GM04504 (cell line): ENCODE measurements at regions not wholly inside any gene's neighbourhood (a gene's known extent, or its start where the extent isn't known, plus 50 kb on each side); places are given as distances from the start of the nearest gene placed in this dataset.
"Not testable (repeated sequence)": the region's sequence is repeated elsewhere in the genome, so short reads cannot be mapped to it uniquely, and the experiment has no call there.

Experiments used
- DNase-seq: peaks from one replicate; pipeline ENCODE4 v3.0.0-alpha.2; 2012; ENCODE audit warnings: low read depth

GRCh38 chr1:72526926-72527325, 244.6 kb upstream of the NEGR1 start:
- DNase-seq, result no peak

GRCh38 chr1:72524021-72524420, 241.7 kb upstream of the NEGR1 start:
- DNase-seq, result no peak

- DNase-seq, result no peak
Observed at GRCh38 chr1:72521659-72522058, 239.3 kb upstream of the NEGR1 start.

DNA sequence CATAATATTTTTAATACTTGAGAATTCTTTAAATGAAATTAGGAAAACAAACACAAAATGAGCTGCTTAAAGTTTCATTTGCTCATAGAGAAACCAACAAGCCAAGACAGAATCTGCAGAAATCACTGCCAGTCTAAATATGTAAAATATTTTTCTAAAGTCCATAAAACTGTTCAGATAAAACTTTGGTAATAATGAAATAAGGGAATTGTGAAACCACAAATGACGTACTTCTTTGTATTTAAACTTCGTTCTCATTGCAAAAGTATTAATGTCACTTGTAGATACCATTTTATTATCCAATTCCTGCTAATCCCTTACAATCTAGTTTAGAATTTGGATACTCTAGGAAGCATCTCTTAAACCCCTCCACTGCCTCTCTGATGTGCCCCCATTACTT, 234.5 kb upstream of the NEGR1 start:
- no peak for DNase-seq

DNA sequence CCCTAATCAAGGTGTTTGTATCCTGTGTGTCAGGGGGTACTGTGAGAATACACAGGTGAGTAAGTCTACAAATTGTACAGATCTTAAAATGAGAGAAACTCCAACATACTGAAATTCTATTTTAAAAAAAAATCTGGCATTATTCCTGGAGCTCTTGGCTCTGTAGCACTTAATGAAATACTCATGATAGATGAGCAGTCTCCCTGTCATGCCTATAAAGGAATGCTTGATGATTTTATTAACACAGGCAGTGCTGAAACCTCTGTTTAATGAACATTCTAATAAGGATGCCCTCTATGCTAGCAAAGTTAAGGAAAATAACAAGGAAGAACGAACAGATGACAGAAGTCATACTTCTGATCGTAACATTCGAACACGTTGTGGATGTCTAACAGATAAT, 233.9 kb upstream of the NEGR1 start:
- DNase-seq, result no peak

DNA sequence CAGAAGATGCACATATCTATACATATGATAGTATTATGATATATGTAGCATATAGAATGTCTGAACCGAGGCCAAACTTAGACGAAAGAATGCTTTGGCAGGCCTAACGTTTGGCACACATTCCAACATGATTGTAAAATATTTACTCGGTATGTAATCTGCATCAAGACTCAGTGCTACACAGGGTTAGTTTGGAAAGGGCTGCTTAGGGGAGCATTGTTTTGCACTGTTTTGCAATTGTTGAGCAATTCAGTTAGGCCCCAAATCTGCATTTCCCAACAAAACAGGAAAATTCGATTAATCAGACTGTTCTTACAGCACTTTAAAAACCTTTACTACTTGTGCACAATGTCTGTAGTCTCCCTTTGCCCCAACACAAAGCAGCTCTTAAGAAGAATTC, 216.0 kb upstream of the NEGR1 start:
- DNase-seq, result no peak

- no peak for DNase-seq
Observed at GRCh38 chr1:72489801-72490200, 207.5 kb upstream of the NEGR1 start.

GRCh38 chr1:72485801-72486200, 203.5 kb upstream of the NEGR1 start:
- DNase-seq, result no peak

DNA sequence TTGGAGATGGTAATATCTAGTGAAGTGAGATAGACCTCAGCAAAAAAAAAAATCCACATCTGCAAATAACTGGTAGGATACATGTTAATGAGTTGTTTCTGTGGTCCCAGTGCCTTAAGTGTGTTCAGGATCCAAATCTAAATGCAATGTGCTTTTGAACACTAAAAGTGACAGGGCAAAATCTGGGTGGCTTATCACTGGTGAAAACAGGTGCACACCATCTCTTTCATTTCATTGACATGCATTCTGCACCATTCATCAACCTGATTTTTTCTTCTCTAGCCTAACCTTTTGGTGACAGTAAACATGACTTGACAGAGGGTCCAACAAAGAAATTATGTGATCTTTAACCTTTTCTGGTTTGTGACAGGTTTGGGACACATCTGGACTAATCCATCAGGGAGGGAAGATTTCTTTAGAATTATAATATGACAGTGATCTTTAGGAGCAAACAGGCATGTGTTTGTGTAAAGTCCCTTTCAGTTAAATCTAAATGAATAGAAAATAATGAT, 201.6 kb upstream of the NEGR1 start:
- DNase-seq, result no peak

DNA sequence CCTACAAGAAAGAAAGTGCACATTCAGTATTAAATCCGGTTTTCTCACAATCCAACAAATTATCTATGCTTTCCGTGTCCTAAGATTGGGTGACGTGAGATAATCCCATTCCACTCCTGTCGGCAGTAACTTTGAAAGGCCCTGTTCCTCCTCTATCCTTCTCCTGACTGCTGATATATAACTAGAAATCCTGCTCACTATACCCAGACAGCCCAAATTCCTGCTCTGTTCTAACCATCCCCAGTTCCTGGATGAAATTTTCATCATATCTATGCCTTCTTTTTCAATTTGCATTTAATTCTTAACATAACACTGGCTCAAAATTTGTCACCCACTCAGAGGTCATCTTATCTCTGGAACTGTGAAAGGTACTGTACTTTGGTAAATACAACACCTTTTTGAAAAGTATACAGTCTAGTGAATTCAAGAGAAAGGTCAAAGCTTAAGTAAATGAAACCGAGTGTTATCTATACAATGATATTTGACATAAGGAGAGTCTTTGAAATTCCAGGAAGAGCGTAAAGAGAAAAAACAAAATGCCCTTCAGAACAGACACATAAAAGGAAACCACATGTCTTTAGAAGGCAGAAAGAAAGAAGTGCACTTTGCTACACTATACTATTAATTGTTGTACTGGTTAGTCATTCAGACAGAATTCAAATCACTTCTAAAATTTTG, 200.5 kb upstream of the NEGR1 start:
- DNase-seq, result no peak

- no peak for DNase-seq
Observed at GRCh38 chr1:72481420-72481970, 199.2 kb upstream of the NEGR1 start.

DNA sequence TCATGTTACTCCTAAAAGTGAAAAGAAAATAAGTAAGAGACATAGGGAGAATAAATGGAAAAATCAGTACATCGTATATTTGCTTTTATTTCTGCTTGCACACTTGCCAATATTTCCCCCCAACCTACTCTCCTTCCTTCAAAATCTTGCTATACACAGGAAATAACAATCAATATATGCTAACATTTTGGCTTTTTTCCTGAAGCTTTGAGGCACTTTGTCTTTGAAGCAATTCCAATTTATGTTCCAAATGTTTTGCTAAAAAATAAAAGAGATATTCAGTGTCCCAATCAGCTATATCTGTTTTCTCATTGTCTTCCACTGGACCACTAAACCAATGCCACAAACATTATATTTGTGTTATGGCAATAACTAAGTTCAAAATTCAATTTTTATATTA, 184.0 kb upstream of the NEGR1 start:
- DNase-seq, result no peak

- DNase-seq, result peak; percentile 4
Observed at GRCh38 chr1:72462186-72462905, 180.0 kb upstream of the NEGR1 start.

DNA sequence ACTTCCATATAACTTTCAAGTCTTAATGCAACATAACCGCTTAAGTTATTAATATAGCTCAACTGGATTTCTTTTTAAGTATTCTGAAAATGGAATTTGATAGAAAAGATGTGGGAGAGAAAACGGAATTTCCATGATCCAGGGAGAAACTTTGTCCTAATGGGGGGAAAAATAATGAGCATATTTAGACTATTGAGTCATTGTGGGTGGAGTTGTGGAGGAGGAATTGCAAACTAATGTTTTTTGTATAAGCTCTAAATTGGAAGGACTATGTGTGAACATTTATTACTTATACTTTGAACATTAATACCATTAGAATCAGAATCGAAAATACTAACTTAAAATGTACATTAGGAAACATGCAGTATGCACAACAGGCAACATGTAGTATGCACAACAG, 159.9 kb upstream of the NEGR1 start:
- no peak for DNase-seq

GRCh38 chr1:72439036-72439435, 156.7 kb upstream of the NEGR1 start:
- DNase-seq, result no peak

DNA sequence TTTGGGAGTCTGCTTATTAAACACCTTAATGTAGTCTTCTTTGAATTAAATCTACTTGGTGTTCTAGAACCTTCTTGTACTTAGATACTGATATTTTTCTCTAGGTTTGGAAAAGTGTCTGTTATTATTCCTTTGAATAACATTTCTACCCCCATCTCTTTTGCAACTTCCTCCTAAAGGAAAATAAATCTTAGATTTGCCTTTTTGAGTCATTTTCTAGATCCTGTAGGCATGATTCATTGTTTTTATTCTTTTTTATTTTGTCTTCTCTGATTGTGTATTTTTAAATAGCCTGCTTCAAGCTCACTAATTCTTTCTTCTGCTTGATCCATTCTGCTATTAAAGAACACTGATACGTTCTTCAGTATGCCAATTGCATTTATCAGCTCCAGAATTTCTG, 155.9 kb upstream of the NEGR1 start:
- DNase-seq, result no peak

DNA sequence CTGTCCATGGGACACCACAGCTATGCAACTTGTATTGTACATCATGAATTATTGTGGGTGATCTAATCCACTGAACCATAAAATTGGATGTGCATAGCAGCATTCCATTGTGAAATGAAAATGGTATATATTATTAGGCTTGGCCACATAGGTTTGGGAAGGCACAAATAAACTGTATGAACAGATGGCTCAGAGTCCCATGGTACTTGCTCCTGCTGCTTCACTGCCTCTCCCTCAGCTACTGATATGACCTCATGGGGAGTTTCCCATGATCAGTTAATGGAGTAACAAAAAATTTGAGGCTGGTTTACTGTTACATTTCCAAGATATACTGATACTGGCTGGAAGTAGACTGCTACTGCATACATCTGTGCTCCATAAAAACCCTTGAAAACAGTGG, 152.7 kb upstream of the NEGR1 start:
- no peak for DNase-seq

DNA sequence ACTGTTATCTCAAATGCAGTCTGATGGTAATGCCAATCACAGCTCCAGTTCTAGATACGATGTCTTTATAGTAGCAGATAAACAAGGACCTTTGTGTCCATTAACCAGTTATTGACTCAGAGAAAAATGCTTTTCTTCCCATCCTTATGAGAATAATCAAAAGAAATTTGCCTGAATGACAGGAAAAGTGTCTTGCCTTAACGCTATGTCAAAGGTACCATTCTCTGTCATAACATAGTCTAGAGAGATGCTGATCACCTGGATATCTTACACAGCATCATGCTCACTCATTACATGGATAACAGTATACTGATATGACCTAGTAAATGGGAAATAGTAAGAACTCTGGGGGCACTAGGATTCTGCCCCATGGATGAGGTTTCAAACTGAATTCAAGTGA, 151.7 kb upstream of the NEGR1 start:
- no peak for DNase-seq

- no peak for DNase-seq
Observed at GRCh38 chr1:72433591-72433990, 151.3 kb upstream of the NEGR1 start.

GRCh38 chr1:72432645-72433267, 150.4 kb upstream of the NEGR1 start:
- no peak for DNase-seq

GRCh38 chr1:72431810-72432209, 149.5 kb upstream of the NEGR1 start:
- no peak for DNase-seq

GRCh38 chr1:72428276-72428675, 145.9 kb upstream of the NEGR1 start:
- DNase-seq, result not testable (repeated sequence)

DNA sequence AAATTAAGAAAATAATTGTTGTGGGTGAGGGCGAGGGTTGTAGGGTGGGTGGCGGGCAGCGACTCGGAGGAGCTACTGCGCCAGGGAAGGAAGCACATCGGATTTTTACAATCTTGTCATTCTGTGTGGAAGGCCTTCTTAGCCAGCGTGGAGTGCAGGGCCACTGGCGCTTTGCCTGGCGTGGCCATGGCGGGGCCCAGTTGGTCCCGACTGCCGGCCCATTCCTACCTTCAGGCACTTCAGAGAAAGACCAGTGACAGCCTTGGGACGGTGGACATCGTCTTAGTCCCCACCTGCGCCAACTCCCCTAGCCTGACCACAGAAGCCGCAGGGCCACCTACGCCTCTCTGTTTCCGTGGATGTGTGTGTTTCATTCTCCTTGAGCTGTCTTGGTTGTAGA, 136.9 kb upstream of the NEGR1 start:
- no peak for DNase-seq
